DMS 273 treated with DMSO at 0.1 percent for 48 hours (cell line): ENCODE measurements at regions not wholly inside any gene's neighbourhood (a gene's known extent, or its start where the extent isn't known, plus 50 kb on each side); places are given as distances from the start of the nearest gene placed in this dataset.
A peak's percentile ranks its signal among the peaks of the same experiment; 100 is the strongest.

Experiments used
- DNase-seq: peaks from one replicate; lab custom pipeline; 2025; lab: John Stamatoyannopoulos, UW

DNA sequence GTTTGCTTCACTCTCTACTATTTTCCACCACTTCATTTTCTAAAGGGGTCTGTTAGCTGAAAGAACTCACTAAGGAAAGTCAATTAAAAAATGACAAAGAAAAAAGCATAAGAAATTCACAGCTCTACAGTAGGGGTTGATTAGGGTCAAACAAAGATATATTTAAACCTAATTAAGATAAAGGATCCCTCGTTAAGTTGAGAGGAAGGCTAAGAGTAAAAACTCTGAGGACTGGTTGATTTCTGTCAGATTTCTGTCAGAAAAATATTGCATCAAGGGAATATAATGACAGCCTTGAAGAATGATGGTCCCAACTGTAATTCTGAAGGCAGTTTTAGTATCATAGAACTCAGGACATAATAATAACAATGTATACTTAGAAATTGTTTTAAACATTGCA is 218.0 kb downstream of the QDPR start:
- DNase-seq, result no peak

DNA sequence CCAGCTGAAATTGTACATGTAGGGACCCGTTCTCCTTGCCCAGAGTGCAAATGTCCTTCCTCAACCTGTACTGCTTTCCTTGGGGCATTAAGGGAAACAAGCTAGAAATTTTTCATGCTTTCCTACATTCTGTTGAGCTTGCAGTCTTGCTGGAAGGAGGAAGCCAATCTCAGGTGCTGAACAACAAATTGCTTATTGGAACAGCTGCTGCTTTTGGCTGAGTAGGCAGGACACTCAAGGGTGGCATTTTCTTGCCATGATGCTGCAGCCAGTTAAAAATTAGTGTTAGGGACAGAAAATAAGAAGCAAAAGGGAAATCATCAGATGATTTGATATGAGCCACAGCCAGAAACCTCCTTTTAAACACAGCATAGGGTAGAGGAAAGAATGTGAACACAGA is 223.7 kb downstream of the QDPR start:
- no peak for DNase-seq

GRCh38 chr4:17286752-17287460 is 225.0 kb downstream of the QDPR start:
- DNase-seq, result no peak

DNA sequence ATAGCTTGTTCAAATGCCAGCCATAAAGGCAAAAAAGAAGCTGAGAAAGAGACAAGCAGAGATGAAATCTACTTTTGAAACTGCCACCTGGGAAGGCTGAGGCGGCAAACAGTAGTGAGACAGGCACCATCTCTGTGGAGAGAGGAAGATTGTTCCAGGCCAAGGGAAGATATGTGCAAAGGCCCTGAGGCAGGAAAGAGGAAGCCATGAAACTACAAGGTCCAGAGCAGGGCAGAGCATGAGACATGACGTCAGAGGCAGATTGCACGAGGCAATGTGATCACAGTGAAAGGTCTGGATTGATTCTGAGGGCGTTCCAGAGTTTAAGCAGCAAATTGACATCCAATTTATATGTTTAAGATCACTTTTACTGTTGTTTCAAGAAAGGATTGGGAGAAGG is 226.1 kb downstream of the QDPR start:
- DNase-seq, result no peak

DNA sequence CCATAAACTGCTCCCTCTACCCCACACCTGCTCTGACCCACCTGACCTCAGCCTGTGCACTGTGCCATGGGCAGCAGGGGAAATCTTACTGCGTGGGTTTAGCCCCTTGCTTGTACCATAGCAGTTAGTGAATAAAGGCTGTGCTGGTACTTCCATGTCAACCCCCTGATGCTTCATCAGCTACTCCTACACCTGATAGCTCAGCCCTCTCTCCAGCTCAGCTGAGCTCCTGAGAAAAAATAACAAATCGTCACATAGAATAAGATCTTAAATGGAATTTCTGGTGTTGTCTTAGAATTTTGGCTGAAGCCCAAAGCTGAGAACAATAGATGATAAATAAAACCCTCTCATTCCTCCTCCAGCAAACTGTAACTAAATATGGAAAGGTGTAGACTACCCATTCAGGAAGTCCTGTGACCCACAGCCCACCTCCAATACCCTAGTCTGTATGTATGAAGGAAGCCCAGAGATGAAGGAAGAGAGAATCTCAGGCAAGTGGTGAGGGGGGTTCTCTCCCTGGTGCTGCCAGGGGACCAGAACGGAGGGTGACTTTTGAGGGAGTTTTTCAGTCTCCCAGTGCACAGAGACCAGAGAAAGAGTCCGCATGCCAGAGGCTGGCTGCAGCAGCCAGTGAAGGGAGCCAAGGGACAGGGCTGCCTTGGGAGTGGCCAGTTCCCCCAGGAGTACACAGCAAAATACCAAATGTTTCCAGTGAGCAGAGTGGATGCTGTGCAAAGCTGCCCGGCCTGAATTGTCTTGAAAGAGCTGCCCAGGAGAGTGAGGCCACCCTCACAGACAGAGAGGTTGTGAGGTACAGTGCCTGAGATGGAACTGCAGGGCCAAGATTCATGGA is 227.3 kb downstream of the QDPR start:
- no peak for DNase-seq

- peak; percentile 34 for DNase-seq
Observed at GRCh38 chr4:17283832-17284231, 228.1 kb downstream of the QDPR start.

GRCh38 chr4:17283251-17283650 is 228.6 kb downstream of the QDPR start:
- peak; percentile 68 for DNase-seq

DNA sequence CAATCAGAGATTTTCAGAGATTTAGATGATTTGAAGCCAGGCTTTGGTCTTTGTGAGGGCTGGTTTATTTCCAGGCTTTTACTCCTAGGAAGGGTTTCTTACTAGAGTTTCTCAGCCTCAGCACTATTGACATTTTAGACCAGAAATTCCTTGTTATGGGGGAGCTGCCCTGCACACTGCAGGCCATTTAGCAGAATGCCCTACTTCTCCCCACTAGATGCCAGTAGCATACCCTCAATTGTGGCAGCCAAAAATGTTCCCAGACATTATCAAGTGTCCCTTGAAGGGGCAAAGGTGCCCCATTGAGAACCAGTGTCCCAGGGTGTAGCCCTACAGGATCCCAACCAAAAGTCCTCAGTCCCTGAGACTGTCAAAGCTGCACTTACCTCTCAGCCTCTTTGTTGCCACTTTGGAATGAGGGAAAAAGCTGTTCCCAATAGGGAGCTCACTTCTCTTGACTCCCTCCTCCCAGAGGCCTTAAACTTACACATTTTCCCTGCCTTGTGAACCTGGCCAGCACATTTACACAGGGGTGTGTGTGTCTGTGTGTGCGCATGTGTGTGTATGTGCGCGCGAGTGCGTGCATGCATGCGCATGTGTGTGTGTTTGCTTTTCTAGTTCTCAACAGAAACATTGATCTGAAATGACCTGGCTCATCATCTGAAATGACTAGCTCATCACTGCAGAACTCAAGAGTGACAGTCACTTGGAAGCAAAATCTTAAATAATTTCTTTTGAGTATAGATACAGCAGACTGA is 231.4 kb downstream of the QDPR start:
- no peak for DNase-seq

DNA sequence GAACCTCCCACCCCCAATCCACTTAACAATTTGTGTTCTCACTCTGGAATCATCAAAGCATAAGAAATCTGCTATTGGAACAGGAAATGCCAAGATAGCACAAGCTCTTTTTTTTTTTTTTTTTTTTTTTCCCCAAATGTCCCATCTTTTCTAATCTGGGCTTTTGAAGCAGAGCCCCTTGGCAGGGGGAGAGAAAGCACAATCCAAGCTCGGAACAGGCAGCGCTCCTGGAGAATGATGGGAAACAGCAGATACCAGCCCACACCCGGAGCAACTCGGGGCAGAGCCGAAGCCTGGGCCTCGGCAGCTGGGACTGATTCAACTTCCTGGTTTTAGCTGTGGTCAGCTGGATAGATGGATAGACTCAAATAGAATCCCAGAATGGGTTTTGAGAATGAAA is 235.1 kb downstream of the QDPR start:
- DNase-seq, result no peak

DNA sequence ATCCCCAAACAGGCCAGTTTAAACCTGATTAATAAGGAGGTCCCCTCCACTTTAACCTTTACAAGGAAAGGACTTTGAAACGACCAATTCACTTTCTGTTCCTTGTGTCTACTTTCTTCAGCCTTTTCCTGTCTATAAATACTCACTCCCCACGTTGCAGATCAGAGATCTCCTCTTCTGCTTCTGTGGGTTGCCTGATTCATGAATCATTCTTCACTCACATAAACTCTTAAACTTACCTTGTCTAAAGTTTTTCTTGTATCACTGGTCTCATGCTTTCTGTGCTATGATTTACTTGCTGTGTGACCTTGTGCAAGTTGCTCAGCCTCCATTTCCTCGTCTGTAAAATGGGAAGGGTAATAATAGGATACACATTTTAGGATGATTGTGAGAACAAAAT is 236.1 kb downstream of the QDPR start:
- no peak for DNase-seq

DNA sequence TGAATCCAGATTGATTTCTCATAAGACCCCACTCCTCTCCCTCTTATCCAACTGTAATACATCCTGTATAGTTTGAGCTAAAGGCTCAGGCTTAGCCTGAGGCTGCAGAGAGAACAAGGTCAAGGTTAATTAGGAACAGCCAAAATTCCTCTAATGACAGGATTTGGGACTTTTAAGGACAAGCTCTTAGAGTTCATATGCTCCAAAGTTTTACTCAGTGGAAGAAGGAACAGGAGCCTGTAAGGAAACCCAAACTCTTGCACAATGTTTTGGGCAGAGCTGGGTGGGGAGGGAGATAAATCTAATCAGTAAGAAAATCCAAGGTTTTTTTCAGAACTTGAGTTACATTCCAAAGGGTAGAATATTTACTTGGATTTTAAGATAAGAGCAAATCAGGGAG is 238.8 kb downstream of the QDPR start:
- no peak for DNase-seq

- no peak for DNase-seq
Observed at GRCh38 chr4:17272154-17272553, 239.7 kb downstream of the QDPR start.

- no peak for DNase-seq
Observed at GRCh38 chr4:17265653-17266052, 246.2 kb downstream of the QDPR start.

DNA sequence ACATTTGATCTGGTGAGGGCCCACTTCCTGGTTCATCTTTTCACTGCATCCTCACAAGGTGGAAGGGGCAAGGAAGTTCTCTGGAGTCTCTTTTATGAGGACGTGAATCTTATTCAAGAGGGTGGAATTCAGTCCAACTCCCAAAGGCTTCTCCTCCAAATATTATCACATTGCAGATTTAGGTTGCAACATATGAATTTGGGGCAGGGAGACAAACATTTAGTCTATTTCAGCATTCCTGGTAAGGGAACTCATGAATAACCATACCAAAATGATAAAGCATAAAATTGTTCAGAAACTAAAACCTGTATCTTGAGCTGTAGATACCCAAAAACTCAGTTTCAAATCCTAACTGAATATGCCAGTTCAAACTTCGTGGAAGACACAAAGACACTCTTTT is 246.8 kb downstream of the QDPR start:
- no peak for DNase-seq

DNA sequence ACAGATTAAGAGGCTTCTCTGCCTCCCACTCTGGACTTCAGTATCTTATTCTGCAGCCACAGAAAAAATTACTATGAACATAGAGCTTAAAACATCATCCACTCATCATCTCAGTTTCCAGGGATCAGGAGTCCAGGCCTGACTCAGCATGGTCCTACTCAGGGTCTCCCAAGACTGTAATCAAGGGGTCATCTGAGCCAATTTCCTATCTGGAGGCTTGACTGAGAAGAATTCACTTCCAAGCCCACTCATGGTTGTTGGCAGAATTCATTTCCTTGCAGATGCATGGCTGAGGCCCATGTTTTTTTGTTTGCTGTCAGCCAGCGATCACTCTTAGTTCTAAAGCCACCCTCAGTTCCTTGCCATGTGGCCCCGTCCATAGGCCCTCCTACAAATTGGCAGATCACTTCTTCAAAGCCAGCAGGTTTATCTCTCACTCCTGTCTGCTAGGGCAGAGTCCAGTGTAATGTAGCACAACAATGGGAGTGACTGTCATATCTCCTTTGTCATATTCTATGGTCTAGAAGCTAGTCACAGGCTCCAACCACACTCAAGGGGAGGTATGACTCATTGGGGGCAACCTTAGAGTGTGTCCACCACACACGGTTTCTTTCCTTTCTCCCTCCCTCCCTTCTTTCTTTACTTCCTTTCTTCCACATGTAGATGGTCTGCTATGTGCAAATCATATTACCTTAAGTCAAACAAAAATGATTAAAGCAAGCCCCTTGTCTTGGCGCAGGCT is 251.6 kb downstream of the QDPR start:
- DNase-seq, result no peak

DNA sequence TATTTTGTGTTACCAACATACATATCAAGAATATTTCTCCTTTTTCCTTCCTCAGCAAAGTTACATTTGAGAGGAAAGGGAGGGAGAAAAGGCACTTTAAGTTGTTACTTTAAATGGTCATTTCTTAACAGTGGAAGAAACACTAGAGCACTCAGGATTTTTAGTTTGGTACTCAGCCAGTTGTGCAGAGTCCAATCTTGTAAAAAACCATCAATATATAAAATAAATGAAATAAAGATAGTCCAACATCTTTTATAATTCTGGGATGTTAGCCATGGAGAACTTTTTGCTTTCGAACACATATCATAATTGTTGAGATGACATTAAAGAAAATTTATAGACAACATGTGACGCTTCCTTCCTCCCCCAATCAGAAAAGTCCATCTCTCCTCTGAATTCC is 253.8 kb downstream of the QDPR start:
- DNase-seq, result no peak

DNA sequence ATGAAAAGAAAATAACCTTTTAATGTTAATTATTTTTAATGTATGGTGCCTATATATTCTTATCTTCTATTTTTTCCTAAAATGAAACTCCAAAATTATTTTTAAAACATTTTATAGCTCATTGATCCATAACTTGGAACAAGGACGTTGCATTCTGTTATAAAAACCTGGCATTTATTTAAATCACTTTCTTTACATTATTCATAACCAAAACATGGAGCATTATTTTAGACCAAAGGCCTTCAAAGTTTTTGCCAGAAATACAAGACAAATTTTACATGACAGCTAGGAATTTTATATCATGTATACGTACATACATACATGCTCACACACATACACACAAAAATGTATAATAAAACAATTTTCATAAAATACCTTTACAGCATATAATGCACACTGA is 259.8 kb downstream of the QDPR start:
- DNase-seq, result no peak

GRCh38 chr4:17251101-17251500 is 260.8 kb downstream of the QDPR start:
- DNase-seq, result no peak

GRCh38 chr4:17250591-17250990 is 261.3 kb downstream of the QDPR start:
- no peak for DNase-seq

GRCh38 chr4:17246656-17247055 is 265.2 kb downstream of the QDPR start:
- no peak for DNase-seq

GRCh38 chr4:17241835-17242234 is 270.1 kb downstream of the QDPR start:
- no peak for DNase-seq

DNA sequence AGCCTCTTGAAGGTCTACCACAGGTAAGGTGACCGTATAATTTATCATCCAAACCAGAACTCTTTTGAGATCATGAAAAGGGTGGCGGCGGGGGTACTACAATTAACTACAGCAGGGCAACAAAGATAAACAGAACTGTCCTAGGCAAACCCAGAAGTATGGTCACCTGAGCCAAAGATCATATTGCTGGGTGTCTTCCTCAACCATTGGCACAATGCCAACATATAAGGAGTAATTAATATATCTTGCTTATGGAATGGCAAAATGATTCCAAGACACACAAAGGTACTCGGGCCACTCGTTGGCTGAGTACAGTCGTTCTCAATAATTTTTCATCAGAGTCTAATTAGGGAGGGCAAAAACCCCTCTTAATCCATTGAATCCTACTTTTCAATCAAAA is 273.3 kb downstream of the QDPR start:
- DNase-seq, result no peak
